ENCODE measurements at regions not wholly inside any gene's neighbourhood (a gene's known extent, or its start where the extent isn't known, plus 50 kb on each side); places are given as distances from the start of the nearest gene placed in this dataset.
A peak's percentile ranks its signal among the peaks of the same experiment; 100 is the strongest.

DNA sequence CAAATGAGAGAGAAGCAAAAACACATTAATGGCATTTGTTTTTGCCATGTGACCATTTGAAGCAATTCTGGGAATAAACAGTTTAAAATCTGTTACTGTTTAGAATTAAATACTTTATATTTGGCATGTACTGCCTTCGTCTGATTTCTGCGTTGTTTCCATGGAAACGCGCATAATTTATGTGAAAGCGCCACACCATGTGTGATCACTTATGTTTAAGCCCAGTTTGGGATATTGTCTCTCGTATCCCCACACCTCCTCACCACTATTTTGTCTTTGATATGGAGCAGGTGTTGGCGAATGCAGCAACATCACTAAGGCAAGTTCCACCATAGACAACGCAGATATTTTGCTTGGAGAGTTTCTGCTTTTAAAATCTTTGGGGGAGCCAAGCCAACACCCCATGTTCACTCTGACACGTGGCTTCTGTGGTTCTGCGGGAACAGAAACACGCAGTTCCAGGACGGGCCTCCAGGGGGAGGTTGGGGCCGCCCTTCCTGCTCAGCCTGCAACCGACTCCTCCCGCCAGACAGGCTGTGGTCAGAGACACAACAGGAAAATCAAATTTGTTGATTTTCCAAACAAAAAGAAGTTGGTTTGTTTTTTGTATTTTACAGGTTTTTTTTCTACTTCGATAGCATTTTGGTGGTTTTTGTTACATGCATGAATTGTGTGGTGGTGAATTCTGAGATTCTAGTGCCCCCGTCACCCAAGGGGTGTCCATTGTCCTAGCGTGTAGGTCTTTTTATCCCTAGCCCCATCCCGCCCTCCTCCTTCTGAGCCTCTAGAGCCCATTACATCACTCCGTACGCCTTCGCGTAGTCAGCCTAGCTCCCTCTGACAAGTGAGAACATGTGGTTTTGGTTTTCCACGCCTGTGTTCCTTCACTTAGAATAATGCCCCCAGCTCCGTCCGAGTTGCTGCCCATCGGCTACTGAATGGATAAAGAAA, 101.9 kb upstream of the SFSWAP start:
- no peak overlapping the region for H3K27ac Mint-ChIP-seq (ENCODE audit: unreplicated experiment)

DNA sequence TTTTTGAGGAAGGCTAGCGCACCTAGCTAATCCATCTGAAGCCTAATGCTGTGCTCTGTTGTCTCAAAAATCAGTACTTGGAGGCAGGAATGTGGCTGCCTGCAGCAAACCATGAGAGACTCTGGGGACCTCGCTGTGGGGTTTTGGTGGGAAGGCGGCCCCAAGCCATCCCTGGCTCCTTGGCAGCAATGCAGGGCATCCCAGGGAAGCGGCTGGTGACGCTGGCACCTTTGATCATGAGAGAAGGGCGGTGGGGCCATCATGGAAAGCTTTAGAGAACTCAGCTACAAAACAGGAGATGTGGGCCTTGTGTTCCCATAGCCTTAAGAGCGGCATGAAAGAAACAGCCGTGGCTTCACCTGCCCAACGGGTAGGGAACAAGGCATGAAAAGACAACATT, 101.1 kb upstream of the SFSWAP start:
- TF ChIP-seq, protein P1, sequence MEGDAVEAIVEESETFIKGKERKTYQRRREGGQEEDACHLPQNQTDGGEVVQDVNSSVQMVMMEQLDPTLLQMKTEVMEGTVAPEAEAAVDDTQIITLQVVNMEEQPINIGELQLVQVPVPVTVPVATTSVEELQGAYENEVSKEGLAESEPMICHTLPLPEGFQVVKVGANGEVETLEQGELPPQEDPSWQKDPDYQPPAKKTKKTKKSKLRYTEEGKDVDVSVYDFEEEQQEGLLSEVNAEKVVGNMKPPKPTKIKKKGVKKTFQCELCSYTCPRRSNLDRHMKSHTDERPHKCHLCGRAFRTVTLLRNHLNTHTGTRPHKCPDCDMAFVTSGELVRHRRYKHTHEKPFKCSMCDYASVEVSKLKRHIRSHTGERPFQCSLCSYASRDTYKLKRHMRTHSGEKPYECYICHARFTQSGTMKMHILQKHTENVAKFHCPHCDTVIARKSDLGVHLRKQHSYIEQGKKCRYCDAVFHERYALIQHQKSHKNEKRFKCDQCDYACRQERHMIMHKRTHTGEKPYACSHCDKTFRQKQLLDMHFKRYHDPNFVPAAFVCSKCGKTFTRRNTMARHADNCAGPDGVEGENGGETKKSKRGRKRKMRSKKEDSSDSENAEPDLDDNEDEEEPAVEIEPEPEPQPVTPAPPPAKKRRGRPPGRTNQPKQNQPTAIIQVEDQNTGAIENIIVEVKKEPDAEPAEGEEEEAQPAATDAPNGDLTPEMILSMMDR (IDR thresholded peaks at IDR 0.05), result no peak
- Mint-ChIP-seq H3K4me1 (ENCODE audit: unreplicated experiment) (peaks cover 27% of the 10 kb centered on the region), H3K36me3 (ENCODE audit: unreplicated experiment) (no peaks in the 10 kb centered on the region), H3K27ac (ENCODE audit: unreplicated experiment) (no peak overlapping the region), H3K4me3 (ENCODE audit: unreplicated experiment) (no peak overlapping the region), H3K9me3 (ENCODE audit: unreplicated experiment) (no peaks in the 10 kb centered on the region), H3K27me3 (ENCODE audit: unreplicated experiment) (peaks cover 10% of the 10 kb centered on the region)
- DNase-seq (ENCODE audit: extremely low spot score, unreplicated experiment), result no peak

More for the DNA sequence above, 101.9 kb upstream of the SFSWAP start:
- H3K4me3 Mint-ChIP-seq (ENCODE audit: unreplicated experiment), result no peak overlapping the region
- H3K36me3 Mint-ChIP-seq (ENCODE audit: unreplicated experiment), result no peaks in the 10 kb centered on the region
- TF ChIP-seq, protein P1 (IDR thresholded peaks at IDR 0.05), result peak; percentile 73
- peaks cover 16% of the 10 kb centered on the region for H3K27me3 Mint-ChIP-seq (ENCODE audit: unreplicated experiment)
- no peak for DNase-seq (ENCODE audit: extremely low spot score, unreplicated experiment)
- peaks cover 27% of the 10 kb centered on the region for H3K4me1 Mint-ChIP-seq (ENCODE audit: unreplicated experiment)
- no peaks in the 10 kb centered on the region for H3K9me3 Mint-ChIP-seq (ENCODE audit: unreplicated experiment)

DNA sequence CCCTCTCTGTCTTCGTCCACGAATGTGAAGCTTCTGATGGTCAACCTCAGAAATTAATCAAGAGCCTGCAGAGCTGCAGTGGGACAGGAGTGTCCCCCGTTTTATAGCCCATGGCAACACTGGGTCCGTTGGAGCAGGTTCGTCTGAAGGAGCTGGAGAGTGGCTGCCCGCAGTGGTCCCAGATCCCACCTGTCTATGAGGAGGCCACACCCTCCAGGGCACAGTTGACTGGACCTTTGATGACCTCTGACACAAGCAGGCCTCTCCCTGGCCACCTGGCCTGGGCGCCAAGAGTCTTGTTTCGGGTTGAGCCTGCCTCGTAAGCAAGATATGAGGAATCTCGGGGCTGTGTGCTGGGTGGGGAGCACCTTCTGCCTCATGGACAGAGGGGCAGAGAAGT, 100.7 kb upstream of the SFSWAP start:
- TF ChIP-seq, protein P1 (IDR thresholded peaks at IDR 0.05), result no peak

DNA sequence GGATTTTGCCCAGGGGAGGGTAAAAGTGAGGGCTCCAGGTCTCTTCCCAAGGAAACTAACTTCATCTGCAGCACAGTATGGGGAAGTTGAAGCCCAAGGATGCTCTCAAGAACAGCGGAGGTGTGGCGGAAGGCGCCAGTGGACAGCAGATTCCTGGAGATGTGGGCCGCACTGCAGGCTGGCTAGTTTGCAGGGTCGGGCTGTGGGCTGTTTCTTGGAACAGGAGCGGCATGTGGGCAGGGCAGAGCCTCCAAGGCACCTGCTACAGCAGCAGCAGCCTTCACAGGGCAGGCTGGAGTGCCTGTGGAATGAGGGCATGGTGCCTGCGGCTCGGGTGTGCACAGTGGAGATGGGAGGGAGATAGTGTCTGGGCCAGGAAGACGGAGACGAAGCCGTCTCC, 100.0 kb upstream of the SFSWAP start:
- Mint-ChIP-seq H3K9me3 (ENCODE audit: unreplicated experiment) (no peaks in the 10 kb centered on the region), H3K36me3 (ENCODE audit: unreplicated experiment) (no peaks in the 10 kb centered on the region), H3K4me1 (ENCODE audit: unreplicated experiment) (peaks cover 32% of the 10 kb centered on the region), H3K27ac (ENCODE audit: unreplicated experiment) (no peak overlapping the region), H3K27me3 (ENCODE audit: unreplicated experiment) (peaks cover 7% of the 10 kb centered on the region), H3K4me3 (ENCODE audit: unreplicated experiment) (no peak overlapping the region)
- no peak for DNase-seq (ENCODE audit: extremely low spot score, unreplicated experiment)
- TF ChIP-seq, protein P1 (IDR thresholded peaks at IDR 0.05), result no peak

More for the DNA sequence above, 100.7 kb upstream of the SFSWAP start:
- Mint-ChIP-seq H3K36me3 (ENCODE audit: unreplicated experiment) (no peaks in the 10 kb centered on the region), H3K4me3 (ENCODE audit: unreplicated experiment) (no peak overlapping the region), H3K4me1 (ENCODE audit: unreplicated experiment) (peaks cover 27% of the 10 kb centered on the region), H3K9me3 (ENCODE audit: unreplicated experiment) (no peaks in the 10 kb centered on the region), H3K27me3 (ENCODE audit: unreplicated experiment) (peaks cover 7% of the 10 kb centered on the region), H3K27ac (ENCODE audit: unreplicated experiment) (no peak overlapping the region)
- DNase-seq (ENCODE audit: extremely low spot score, unreplicated experiment), result no peak

DNA sequence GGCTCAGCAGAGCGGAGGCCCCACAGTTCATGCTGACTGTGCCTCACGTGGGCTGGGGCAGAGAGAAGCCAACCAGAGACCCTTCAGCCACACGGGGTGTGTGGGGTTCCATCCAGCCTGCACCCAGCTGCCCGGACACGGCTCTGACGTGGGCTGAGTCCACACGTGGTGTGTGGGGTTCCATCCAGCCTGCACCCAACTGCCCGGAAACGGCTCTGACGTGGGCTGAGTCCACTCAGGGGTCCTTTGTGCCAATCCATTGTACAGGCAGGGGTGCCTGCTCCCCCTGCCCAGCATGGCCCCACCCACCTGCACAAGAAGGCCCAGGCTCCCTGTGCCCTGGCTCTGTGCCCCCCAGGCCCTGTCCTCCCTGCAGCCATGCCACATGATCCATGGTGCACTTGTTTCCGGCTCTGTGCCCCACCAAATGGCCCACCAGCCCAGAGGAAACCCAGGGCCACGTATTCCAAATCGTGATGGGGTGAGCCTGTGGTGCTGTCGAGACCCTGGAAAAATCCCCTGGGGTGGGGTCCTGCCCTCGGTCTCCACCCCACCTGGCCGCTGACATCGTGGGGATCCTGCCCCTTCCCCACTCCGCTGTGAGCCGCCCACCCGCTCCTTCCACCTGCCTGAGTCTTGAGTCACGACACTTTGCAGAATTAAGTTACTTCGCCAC, 99.3 kb upstream of the SFSWAP start:
- TF ChIP-seq, protein P1 (IDR thresholded peaks at IDR 0.05), result no peak
- Mint-ChIP-seq H3K27ac (ENCODE audit: unreplicated experiment) (no peak overlapping the region), H3K27me3 (ENCODE audit: unreplicated experiment) (peaks cover 4% of the 10 kb centered on the region), H3K36me3 (ENCODE audit: unreplicated experiment) (no peaks in the 10 kb centered on the region), H3K9me3 (ENCODE audit: unreplicated experiment) (no peaks in the 10 kb centered on the region), H3K4me3 (ENCODE audit: unreplicated experiment) (no peak overlapping the region), H3K4me1 (ENCODE audit: unreplicated experiment) (peaks cover 39% of the 10 kb centered on the region)
- no peak for DNase-seq (ENCODE audit: extremely low spot score, unreplicated experiment)
